CD14-positive monocyte (primary cell): ENCODE measurements at regions not wholly inside any gene's neighbourhood (a gene's known extent, or its start where the extent isn't known, plus 50 kb on each side); places are given as distances from the start of the nearest gene placed in this dataset.
"Not testable (repeated sequence)": the region's sequence is repeated elsewhere in the genome, so short reads cannot be mapped to it uniquely, and the experiment has no call there.

ENCODE experiments used
- DNase-seq, 3 donors: peaks; one replicate each; pipeline ENCODE4 v3.0.0-alpha.2; 2011 to 2022
- H2AFZ ChIP-seq: 2 replicates; pipeline ENCODE4 v1.6.0; 2012; ENCODE audit warnings: mild to moderate bottlenecking, low read depth, low read length, inconsistent platforms; ENCODE audit not compliant: insufficient read depth, poor library complexity, severe bottlenecking
- H3K27ac ChIP-seq, 2 donors: 1 replicate in 1 of 2; 2 replicates in 1 of 2; pipeline ENCODE4 v1.5.1; 2012 to 2013; ENCODE audit warnings: low read length in 2 of 2, control low read depth in 1 of 2, inconsistent platforms in 1 of 2, low read depth in 1 of 2, mild to moderate bottlenecking in 1 of 2
- H3K27me3 ChIP-seq, 2 donors: one replicate each; pipeline versions ENCODE4 v1.6.0 to v1.6.1; 2011 to 2013; ENCODE audit warnings: low read length in 2 of 2; ENCODE audit not compliant: control insufficient read depth in 2 of 2, insufficient read depth in 2 of 2
- H3K36me3 ChIP-seq, 2 donors: replicated peaks in 1 of 2; 1 replicate in 1 of 2; 2 replicates in 1 of 2; pipeline versions ENCODE4 v1.5.1 to v1.6.1; 2012 to 2013; ENCODE audit warnings: low read length in 2 of 2, control low read depth in 1 of 2, inconsistent platforms in 1 of 2, mild to moderate bottlenecking in 1 of 2; ENCODE audit not compliant: insufficient read depth in 2 of 2, control insufficient read depth in 1 of 2
- H3K4me1 ChIP-seq, 2 donors: 1 replicate in 1 of 2; 2 replicates in 1 of 2; pipeline versions ENCODE4 v1.5.1 to v1.6.1; 2012 to 2013; ENCODE audit warnings: low read length in 2 of 2, control low read depth in 1 of 2, inconsistent platforms in 1 of 2, mild to moderate bottlenecking in 1 of 2, moderate library complexity in 1 of 2; ENCODE audit not compliant: insufficient read depth in 2 of 2, control insufficient read depth in 1 of 2
- H3K4me2 ChIP-seq: replicated peaks from 2 replicates; pipeline ENCODE3; 2012; ENCODE audit warnings: low read length, moderate library complexity, mild to moderate bottlenecking; ENCODE audit not compliant: poor library complexity, severe bottlenecking; ENCODE audit errors: extremely low read depth
- H3K4me3 ChIP-seq, 3 experiments: fragments of 200-600 bp in 1 of 3; sonication (generic) in 1 of 3; replicated peaks in 1 of 3; 1 replicate in 2 of 3; 2 replicates in 1 of 3; pipeline ENCODE4 v1.5.1; 2011 to 2013; ENCODE audit warnings: low read length in 3 of 3, mild to moderate bottlenecking in 3 of 3, control low read depth in 2 of 3, low read depth in 2 of 3, inconsistent platforms in 1 of 3, moderate library complexity in 1 of 3
- H3K79me2 ChIP-seq: 2 replicates; pipeline ENCODE4 v1.6.0; 2012; ENCODE audit warnings: mild to moderate bottlenecking, control low read depth, inconsistent platforms, low read length, moderate library complexity; ENCODE audit not compliant: insufficient read depth
- H3K9ac ChIP-seq: 2 replicates; pipeline ENCODE4 v1.6.0; 2017; ENCODE audit warnings: low read length, mild to moderate bottlenecking; ENCODE audit not compliant: insufficient read depth, poor library complexity, severe bottlenecking
- H3K9me3 ChIP-seq, 2 donors: replicated peaks in 1 of 2; 1 replicate in 1 of 2; 2 replicates in 1 of 2; pipeline versions ENCODE4 v1.5.1 to v1.6.1; 2012 to 2013; ENCODE audit warnings: low read length in 2 of 2, control low read depth in 1 of 2; ENCODE audit not compliant: control insufficient read depth in 1 of 2, insufficient read depth in 1 of 2
- H4K20me1 ChIP-seq: 2 replicates; pipeline ENCODE4 v1.6.0; 2012; ENCODE audit warnings: mild to moderate bottlenecking, low read length, control low read depth, moderate library complexity; ENCODE audit not compliant: insufficient read depth
- H3K27ac Mint-ChIP-seq, 7 donors: one replicate each; pipeline ENCODE4 v1.8.0; 2020; ENCODE audit warnings: mild to moderate bottlenecking in 7 of 7, mixed read lengths in 7 of 7, moderate library complexity in 6 of 7, inconsistent platforms in 2 of 7
- H3K27me3 Mint-ChIP-seq, 3 donors: one replicate each; pipeline ENCODE4 v1.8.0; 2021 to 2022; ENCODE audit warnings: low read depth in 3 of 3, mild to moderate bottlenecking in 3 of 3, mixed read lengths in 3 of 3, moderate library complexity in 3 of 3, inconsistent platforms in 1 of 3
- H3K36me3 Mint-ChIP-seq, 2 donors: one replicate each; pipeline ENCODE4 v1.8.0; 2020; ENCODE audit warnings: mixed read lengths in 2 of 2, inconsistent platforms in 1 of 2, mild to moderate bottlenecking in 1 of 2
- H3K4me1 Mint-ChIP-seq: one replicate; pipeline ENCODE4 v1.8.0; 2020; ENCODE audit warnings: mild to moderate bottlenecking, mixed read lengths
- H3K4me3 Mint-ChIP-seq, 2 donors: one replicate each; pipeline ENCODE4 v1.8.0; 2020; ENCODE audit warnings: mild to moderate bottlenecking in 2 of 2, mixed read lengths in 2 of 2, moderate library complexity in 1 of 2
- H3K9me3 Mint-ChIP-seq, 7 donors: one replicate each; pipeline ENCODE4 v1.8.0; 2020 to 2022; ENCODE audit warnings: mixed read lengths in 7 of 7, mild to moderate bottlenecking in 6 of 7, moderate library complexity in 6 of 7, inconsistent platforms in 2 of 7
- CTCF ChIP-seq: fragments of 200-600 bp; IDR thresholded peaks from one replicate; pipeline ENCODE4 v1.8.0; 2022; ENCODE audit warnings: antibody characterized with exemption, mild to moderate bottlenecking
- WGBS: methylation state at CpG from one replicate; pipeline ENCODE4 v1.1.5; 2013; ENCODE audit warnings: missing lambda C conversion rate; ENCODE audit not compliant: insufficient coverage; 5-methylcytosine and 5-hydroxymethylcytosine counted together
- intact Hi-C, 2 donors: fragments of 100-400 bp; cut with micrococcal nuclease; formaldehyde crosslinking; loops; one replicate each; pipeline versions ENCODE4 v1.15.0 to v1.15.1; 2023

GRCh38 chr13:28607187-28607955 lies 51.6 kb upstream of the POMP start:
- no peak for DNase-seq
- H3K4me3 ChIP-seq = no peak overlapping the region
- H3K4me2 ChIP-seq = no peak overlapping the region
- Mint-ChIP-seq H3K27ac (no peak overlapping the region), H3K27me3 (peaks cover 0 to 4% (median 0%) of the 10 kb centered on the region in 3 donors), H3K9me3 (peaks cover 0 to 2% (median 0%) of the 10 kb centered on the region in 7 donors), H3K4me1 (peaks cover 20% of the 10 kb centered on the region), H3K36me3 (no peaks in the 10 kb centered on the region), H3K4me3 (no peak overlapping the region)
- 94% methylated on average over 3 of the region's 8 CpGs for WGBS
- H2AFZ ChIP-seq = no peak overlapping the region
- no peak overlapping the region for H3K27ac ChIP-seq
- no peaks in the 10 kb centered on the region for H3K27me3 ChIP-seq
- peaks cover 14% of the 10 kb centered on the region in 2 donors for H3K4me1 ChIP-seq
- no peaks in the 10 kb centered on the region for H3K9me3 ChIP-seq
- no peak for TF ChIP-seq CTCF
- H3K79me2 ChIP-seq = no peaks in the 10 kb centered on the region
- H4K20me1 ChIP-seq = no peaks in the 10 kb centered on the region
- no peak overlapping the region for H3K9ac ChIP-seq
- intact Hi-C loops = no loop called here
- H3K36me3 ChIP-seq = no peaks in the 10 kb centered on the region

GRCh38 chr13:28606466-28606865 lies 52.5 kb upstream of the POMP start:
- no peak overlapping the region for H3K4me3 Mint-ChIP-seq

GRCh38 chr13:28605147-28605546 lies 53.8 kb upstream of the POMP start:
- H3K27me3 Mint-ChIP-seq, H3K27me3 ChIP-seq, H3K4me2 ChIP-seq, H3K4me3 ChIP-seq, H3K4me1 ChIP-seq, H3K27ac Mint-ChIP-seq, H3K4me1 Mint-ChIP-seq, H3K9me3 Mint-ChIP-seq, H3K4me3 Mint-ChIP-seq, H3K36me3 Mint-ChIP-seq, H3K9ac ChIP-seq, H3K36me3 ChIP-seq, H3K9me3 ChIP-seq, H3K79me2 ChIP-seq, DNase-seq, intact Hi-C loops, H4K20me1 ChIP-seq, H2AFZ ChIP-seq, H3K27ac ChIP-seq: not testable (repeated sequence)
- WGBS = no CpG with 5 or more reads among the region's 3 CpGs

More at GRCh38 chr13:28606466-28606865, 52.5 kb upstream of the POMP start:
- Histone ChIP-seq H4K20me1 (no peaks in the 10 kb centered on the region), H3K36me3 (no peaks in the 10 kb centered on the region), H3K27me3 (no peaks in the 10 kb centered on the region), H3K9me3 (no peaks in the 10 kb centered on the region), H2AFZ (no peak overlapping the region), H3K9ac (no peak overlapping the region), H3K4me1 (peaks cover 5% of the 10 kb centered on the region in 2 donors), H3K27ac (no peak overlapping the region), H3K4me2 (no peak overlapping the region), H3K4me3 (no peak overlapping the region), H3K79me2 (no peaks in the 10 kb centered on the region)
- DNase-seq = no peak
- no peak for TF ChIP-seq CTCF
- intact Hi-C loops = no loop called here
- peaks cover 0 to 1% (median 0%) of the 10 kb centered on the region in 7 donors for H3K9me3 Mint-ChIP-seq
- H3K27ac Mint-ChIP-seq = no peak overlapping the region
- H3K4me1 Mint-ChIP-seq = peaks cover 11% of the 10 kb centered on the region
- WGBS = no CpG with 5 or more reads among the region's 5 CpGs
- peaks cover 0 to 4% (median 0%) of the 10 kb centered on the region in 3 donors for H3K27me3 Mint-ChIP-seq
- no peaks in the 10 kb centered on the region for H3K36me3 Mint-ChIP-seq
